ENCODE measurements at regions not wholly inside any gene's neighbourhood (a gene's known extent, or its start where the extent isn't known, plus 50 kb on each side); places are given as distances from the start of the nearest gene placed in this dataset.

DNA sequence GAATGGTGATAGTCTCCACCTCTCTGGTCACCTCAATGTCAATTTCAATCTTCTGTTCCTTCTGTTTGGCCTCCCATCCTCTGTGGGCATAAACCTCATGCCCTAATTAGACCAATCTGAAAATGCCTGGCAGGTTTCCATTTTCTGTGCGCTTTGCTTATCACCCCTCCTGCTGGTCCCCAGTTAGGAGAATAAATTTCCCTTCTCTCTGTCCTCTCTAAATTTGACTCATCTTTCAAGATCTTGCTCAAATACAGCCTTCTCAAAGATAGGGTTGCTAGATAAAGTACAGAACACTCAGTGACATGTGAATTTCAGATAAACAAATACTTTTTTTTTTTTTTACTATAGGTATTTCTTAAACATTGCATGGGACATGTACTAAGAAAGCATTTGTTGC lies 69.4 kb upstream of the CD180 start:
- no peak for TF ChIP-seq GATA2 (IDR thresholded peaks at IDR 0.05; ENCODE audit: low read depth, low read length)
- no peak for TF ChIP-seq GATA3 (IDR thresholded peaks at IDR 0.05; ENCODE audit: low read depth, low read length)
